ENCODE measurements at regions not wholly inside any gene's neighbourhood (a gene's known extent, or its start where the extent isn't known, plus 50 kb on each side); places are given as distances from the start of the nearest gene placed in this dataset.

DNA sequence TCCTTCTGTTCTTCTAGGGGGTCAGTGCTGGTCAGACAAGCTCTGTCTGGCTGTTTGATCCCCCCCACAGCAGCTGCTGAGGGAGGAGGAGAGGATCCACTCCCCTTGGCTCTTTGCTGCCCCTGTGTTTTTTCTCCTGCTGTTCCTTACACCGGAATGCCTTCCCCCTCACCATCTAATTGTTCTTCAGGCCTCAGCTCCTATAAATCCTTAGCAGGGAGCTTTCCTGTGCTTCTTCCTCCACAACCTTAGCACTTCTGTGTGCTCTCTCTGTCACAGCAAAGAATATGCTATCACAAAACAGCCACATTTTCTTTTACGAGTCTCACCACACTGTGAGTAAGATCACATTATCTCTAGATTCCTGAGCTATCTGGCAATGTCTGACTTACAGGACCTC is 196.6 kb downstream of the OTOR start:
- Mint-ChIP-seq H3K4me1 (no peaks in the 10 kb centered on the region), H3K9me3 (peaks cover 2% of the 10 kb centered on the region), H3K4me3 (no peak overlapping the region), H3K27me3 (no peaks in the 10 kb centered on the region), H3K27ac (no peak overlapping the region), H3K36me3 (no peaks in the 10 kb centered on the region)
- DNase-seq (ENCODE audit: low spot score in 2 of 2) (no peak), ATAC-seq (ENCODE audit: low read depth) (no peak)

DNA sequence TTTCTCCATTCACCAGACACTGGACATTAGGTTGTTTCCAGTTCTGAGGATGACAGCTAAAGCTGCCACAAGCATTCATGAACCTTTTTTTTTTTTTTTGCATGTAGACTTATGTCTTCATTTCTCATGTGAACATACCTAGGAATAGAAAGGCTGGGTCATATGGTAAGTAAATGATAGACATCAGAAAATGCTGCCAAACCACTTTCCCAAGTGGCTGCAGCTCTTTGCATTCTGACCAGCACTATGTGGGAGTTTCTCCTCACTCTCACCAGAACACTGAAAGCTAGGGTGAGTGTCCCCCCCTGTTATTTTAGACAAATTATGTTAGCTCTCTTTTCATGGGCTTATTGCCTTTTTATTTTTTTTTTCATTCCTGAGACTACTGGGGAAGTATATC is 197.5 kb downstream of the OTOR start:
- H3K9me3 Mint-ChIP-seq, result peaks cover 6% of the 10 kb centered on the region
- peaks cover under 1% of the 10 kb centered on the region for H3K36me3 Mint-ChIP-seq
- peaks cover under 1% of the 10 kb centered on the region for H3K27me3 Mint-ChIP-seq
- ATAC-seq (ENCODE audit: low read depth) (no peak), DNase-seq (ENCODE audit: low spot score in 2 of 2) (no peak)
- H3K4me3 Mint-ChIP-seq, result no peak overlapping the region
- no peaks in the 10 kb centered on the region for H3K4me1 Mint-ChIP-seq
- H3K27ac Mint-ChIP-seq, result no peak overlapping the region

DNA sequence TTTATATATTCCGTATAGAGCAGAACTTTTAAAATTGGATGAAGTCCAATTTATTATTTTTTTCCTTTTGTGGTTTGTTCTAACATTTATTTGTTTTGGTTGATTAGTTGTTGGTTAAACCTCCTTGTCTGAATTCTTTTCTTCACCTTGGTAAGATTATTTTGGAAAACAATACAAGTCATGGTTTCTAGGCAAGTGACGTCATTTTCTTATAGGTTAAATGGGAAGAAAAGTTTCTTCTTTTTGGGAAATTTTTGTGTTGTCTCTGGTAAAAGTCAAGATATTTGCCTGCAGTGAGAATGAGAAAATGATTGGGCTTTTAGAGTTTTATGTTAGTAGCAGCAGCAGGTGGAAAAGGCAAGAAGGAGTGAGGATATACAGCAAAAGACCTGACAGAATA is 197.9 kb downstream of the OTOR start:
- H3K4me3 Mint-ChIP-seq, result no peak overlapping the region
- no peak for DNase-seq (ENCODE audit: low spot score in 2 of 2)
- H3K9me3 Mint-ChIP-seq, result peaks cover 7% of the 10 kb centered on the region
- ATAC-seq (ENCODE audit: low read depth), result no peak
- H3K27me3 Mint-ChIP-seq, result peaks cover 2% of the 10 kb centered on the region
- H3K36me3 Mint-ChIP-seq, result peaks cover 2% of the 10 kb centered on the region
- no peak overlapping the region for H3K27ac Mint-ChIP-seq
- no peaks in the 10 kb centered on the region for H3K4me1 Mint-ChIP-seq

DNA sequence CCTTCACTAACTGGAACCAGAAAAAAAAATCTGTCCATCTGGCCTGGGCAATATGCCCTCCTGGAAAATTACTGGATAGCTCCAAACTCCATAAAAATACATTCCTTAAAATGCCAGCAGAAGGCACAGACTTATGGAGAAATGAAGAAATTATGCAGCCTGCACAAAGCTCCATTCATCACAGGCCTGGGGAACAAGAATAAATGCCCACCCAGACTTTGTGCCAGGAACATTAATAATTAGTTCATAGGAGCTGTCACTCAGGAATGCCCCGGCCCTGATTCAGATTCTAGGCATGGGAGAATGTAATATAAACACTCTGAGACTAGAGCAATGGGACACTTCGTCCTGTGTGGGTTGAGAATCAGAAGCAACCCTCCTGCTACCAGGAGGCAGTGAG is 199.3 kb downstream of the OTOR start:
- Mint-ChIP-seq H3K27ac (no peak overlapping the region), H3K9me3 (peaks cover 7% of the 10 kb centered on the region), H3K27me3 (peaks cover 2% of the 10 kb centered on the region), H3K36me3 (peaks cover 2% of the 10 kb centered on the region), H3K4me1 (no peaks in the 10 kb centered on the region), H3K4me3 (no peak overlapping the region)
- ATAC-seq (ENCODE audit: low read depth) (no peak), DNase-seq (ENCODE audit: low spot score in 2 of 2) (no peak)

DNA sequence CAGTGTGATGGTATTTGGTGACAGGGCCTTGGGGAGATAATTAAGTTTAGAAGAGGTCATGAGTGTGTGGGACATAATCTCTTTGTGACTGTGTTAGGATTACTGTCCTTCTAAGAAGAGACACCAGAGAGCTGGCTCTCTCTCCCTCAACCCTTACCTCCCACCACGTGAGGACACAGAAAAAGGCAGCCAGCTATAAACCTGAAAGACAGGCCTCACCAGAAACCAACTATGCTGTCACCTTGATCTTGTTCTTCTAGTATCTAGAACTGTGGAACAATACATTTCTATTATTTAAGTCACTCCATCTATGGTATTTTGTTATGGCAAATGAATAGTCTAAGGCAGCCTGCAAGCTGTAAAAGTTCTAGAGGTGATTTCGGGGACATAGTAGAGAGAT is 203.7 kb downstream of the OTOR start:
- no peak for DNase-seq (ENCODE audit: low spot score in 2 of 2)
- Mint-ChIP-seq H3K36me3 (peaks cover 2% of the 10 kb centered on the region), H3K4me1 (no peaks in the 10 kb centered on the region), H3K27me3 (peaks cover 2% of the 10 kb centered on the region), H3K27ac (no peak overlapping the region), H3K4me3 (no peak overlapping the region), H3K9me3 (peaks cover 5% of the 10 kb centered on the region)
- no peak for ATAC-seq (ENCODE audit: low read depth)

DNA sequence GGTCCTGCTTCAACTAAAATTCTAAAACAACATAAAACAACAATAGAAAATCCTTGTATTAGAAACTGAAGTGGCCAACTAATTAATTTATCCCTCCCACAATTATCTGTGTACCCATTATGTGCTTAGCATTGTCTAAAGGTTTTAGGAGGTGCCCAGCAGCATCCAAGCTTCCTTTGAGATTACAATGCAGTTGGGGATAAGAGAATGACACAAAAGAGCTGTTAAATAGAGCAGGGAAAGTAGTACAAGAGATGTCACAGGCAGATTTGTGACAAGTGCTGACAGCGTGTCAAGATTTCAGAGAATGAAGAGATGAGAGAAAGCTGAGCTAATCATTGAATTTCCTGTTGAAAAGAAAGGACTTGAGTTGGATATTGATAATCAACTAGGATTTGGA is 204.8 kb downstream of the OTOR start:
- Mint-ChIP-seq H3K36me3 (peaks cover 2% of the 10 kb centered on the region), H3K4me3 (no peak overlapping the region), H3K9me3 (peaks cover 5% of the 10 kb centered on the region), H3K27me3 (peaks cover 2% of the 10 kb centered on the region), H3K4me1 (no peaks in the 10 kb centered on the region), H3K27ac (no peak overlapping the region)
- DNase-seq (ENCODE audit: low spot score in 2 of 2) (no peak), ATAC-seq (ENCODE audit: low read depth) (no peak)

DNA sequence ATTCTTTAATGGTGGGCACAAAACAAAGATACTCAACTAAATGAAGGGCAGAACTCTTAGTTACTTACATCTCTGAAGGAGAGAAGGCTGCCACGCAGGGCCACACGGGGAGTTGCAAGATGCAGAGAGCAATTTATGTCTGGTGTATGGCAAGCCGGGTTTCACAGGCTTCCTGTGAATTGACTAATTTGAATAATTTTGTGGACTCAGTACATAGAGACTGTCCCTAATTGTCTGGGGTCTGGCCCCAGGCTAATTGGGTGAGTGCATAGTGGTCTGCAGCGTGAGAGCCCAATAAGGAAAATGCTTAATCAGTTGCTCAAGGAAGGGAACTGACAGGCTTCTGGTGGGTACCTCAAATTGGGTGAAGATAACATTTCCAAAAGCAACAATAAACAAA is 205.7 kb downstream of the OTOR start:
- Mint-ChIP-seq H3K4me1 (no peaks in the 10 kb centered on the region), H3K27ac (no peak overlapping the region), H3K36me3 (peaks cover 2% of the 10 kb centered on the region), H3K27me3 (peaks cover 2% of the 10 kb centered on the region), H3K4me3 (no peak overlapping the region), H3K9me3 (peaks cover 5% of the 10 kb centered on the region)
- no peak for ATAC-seq (ENCODE audit: low read depth)
- DNase-seq (ENCODE audit: low spot score in 2 of 2), result no peak

DNA sequence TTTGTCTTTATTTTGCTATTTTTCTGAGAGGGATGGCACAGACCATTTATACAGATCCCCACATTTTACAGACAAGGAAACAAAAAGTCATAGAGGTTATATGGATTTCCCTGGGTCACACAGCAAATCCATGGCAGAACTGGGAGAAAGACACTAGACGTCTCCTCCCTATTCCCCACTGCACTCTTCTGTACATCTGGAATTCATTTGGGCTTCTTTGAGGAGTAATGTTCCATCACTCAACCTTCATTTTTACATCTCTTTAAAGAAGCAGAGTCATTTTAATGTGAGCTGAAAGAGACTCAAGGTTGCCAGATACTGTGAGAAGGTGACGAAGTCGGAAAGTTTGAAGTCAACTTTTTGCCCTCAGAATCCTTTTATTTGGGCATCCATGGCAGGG is 207.3 kb downstream of the OTOR start:
- peaks cover 2% of the 10 kb centered on the region for H3K27me3 Mint-ChIP-seq
- no peaks in the 10 kb centered on the region for H3K4me1 Mint-ChIP-seq
- peaks cover 2% of the 10 kb centered on the region for H3K36me3 Mint-ChIP-seq
- peaks cover 7% of the 10 kb centered on the region for H3K9me3 Mint-ChIP-seq
- ATAC-seq (ENCODE audit: low read depth) (no peak), DNase-seq (ENCODE audit: low spot score in 2 of 2) (no peak)
- no peak overlapping the region for H3K27ac Mint-ChIP-seq
- no peak overlapping the region for H3K4me3 Mint-ChIP-seq

DNA sequence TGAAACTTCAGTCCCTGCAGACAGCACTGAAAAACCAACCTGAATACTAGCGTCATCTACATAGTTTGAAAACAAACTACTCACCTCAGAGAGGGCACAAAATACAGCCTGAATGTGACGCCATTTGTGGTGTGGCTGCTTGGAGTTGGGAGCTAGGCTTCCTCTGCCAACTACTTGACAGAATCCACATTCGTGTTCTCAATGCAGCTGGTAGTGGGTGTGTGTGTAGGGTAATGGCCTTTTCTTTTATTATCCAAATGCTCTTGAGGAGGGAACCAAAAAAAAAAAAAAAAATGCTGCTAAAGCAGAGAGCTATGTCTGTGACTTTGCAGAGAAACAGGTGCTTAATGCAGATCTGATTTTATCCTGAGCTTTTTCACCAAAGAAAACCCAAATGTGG is 207.8 kb downstream of the OTOR start:
- ATAC-seq (ENCODE audit: low read depth), result no peak
- no peak for DNase-seq (ENCODE audit: low spot score in 2 of 2)
- no peaks in the 10 kb centered on the region for H3K4me1 Mint-ChIP-seq
- no peaks in the 10 kb centered on the region for H3K36me3 Mint-ChIP-seq
- H3K27ac Mint-ChIP-seq, result no peak overlapping the region
- peaks cover 5% of the 10 kb centered on the region for H3K9me3 Mint-ChIP-seq
- H3K4me3 Mint-ChIP-seq, result no peak overlapping the region
- H3K27me3 Mint-ChIP-seq, result no peaks in the 10 kb centered on the region

DNA sequence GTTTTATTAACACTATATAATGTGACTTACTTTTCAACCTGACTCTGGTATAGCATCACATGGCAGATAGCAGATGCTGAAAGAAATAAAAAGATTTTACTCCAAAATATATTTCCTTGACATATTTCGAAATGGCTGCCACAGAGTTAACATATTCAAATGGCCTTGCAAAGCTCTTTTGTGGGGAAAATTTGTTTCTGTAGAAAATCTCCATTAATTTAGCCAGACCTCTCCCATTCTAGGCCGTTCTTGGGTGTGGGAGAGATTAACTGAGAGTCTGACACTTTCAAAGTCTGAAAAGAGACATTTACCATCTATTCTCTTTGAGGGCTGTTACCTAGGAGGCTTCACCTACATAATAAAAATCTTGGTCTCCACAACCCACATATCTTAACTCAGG is 217.2 kb downstream of the OTOR start:
- ATAC-seq (ENCODE audit: low read depth) (no peak), DNase-seq (ENCODE audit: low spot score in 2 of 2) (no peak)
- H3K9me3 Mint-ChIP-seq, result peaks cover 15% of the 10 kb centered on the region
- no peaks in the 10 kb centered on the region for H3K4me1 Mint-ChIP-seq
- no peak overlapping the region for H3K4me3 Mint-ChIP-seq
- no peaks in the 10 kb centered on the region for H3K36me3 Mint-ChIP-seq
- peaks cover 2% of the 10 kb centered on the region for H3K27me3 Mint-ChIP-seq
- no peak overlapping the region for H3K27ac Mint-ChIP-seq

DNA sequence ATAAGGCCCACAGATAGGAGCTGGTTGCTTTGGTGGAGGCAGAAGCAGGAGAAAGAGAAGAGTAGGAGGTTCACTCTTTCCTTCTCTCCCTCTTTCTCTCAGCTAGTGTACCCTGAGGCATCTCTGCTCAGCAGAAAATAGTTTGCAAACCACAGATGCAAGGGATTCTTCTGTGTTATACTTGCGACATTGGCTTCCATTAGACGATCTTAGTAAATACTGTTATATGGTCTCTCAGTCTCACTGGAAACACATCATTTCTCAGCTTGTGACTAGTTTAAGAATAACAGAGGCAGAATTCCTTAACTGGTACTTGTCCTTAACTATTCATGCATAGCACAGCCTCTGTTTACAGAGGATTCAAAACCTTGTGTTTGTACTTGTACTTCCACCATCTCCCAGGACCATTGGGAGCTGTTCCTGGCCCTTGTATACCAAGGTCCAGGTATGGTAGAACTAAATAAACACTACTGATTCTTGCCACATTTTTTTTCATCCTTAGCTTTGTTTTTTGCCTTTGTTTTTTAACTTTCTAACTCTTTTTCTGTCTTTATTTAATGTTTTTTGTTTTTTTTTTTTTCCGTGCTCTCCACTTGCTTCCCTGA is 218.2 kb downstream of the OTOR start:
- no peaks in the 10 kb centered on the region for H3K4me1 Mint-ChIP-seq
- DNase-seq (ENCODE audit: low spot score in 2 of 2) (no peak), ATAC-seq (ENCODE audit: low read depth) (no peak)

DNA sequence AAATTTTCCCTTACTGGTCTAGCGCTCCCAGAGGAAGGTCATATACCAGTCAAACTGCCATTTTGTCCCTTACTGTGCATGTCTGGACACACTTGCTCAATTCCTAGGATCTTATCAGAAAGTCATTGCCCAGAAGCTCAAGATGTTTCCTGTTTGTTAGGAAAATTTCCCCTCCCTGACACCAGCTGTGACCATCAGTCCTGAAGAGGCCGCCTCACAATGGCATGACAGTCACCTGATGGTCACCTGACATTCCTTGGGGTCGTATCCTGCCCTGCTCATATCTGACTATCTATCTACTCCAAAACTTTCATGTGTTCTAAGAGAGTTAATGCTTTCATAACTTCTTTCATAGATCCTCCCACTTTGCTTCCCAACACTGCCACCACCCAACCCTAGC is 219.9 kb downstream of the OTOR start:
- H3K36me3 Mint-ChIP-seq, result no peaks in the 10 kb centered on the region
- H3K9me3 Mint-ChIP-seq, result peaks cover 6% of the 10 kb centered on the region
- H3K4me3 Mint-ChIP-seq, result no peak overlapping the region
- H3K4me1 Mint-ChIP-seq, result no peaks in the 10 kb centered on the region
- DNase-seq (ENCODE audit: low spot score in 2 of 2), result no peak
- H3K27me3 Mint-ChIP-seq, result peaks cover 2% of the 10 kb centered on the region
- H3K27ac Mint-ChIP-seq, result no peak overlapping the region
- ATAC-seq (ENCODE audit: low read depth), result no peak

More for the DNA sequence above, 218.2 kb downstream of the OTOR start:
- Mint-ChIP-seq H3K27ac (no peak overlapping the region), H3K36me3 (no peaks in the 10 kb centered on the region), H3K9me3 (peaks cover 14% of the 10 kb centered on the region), H3K4me3 (no peak overlapping the region), H3K27me3 (peaks cover 2% of the 10 kb centered on the region)

DNA sequence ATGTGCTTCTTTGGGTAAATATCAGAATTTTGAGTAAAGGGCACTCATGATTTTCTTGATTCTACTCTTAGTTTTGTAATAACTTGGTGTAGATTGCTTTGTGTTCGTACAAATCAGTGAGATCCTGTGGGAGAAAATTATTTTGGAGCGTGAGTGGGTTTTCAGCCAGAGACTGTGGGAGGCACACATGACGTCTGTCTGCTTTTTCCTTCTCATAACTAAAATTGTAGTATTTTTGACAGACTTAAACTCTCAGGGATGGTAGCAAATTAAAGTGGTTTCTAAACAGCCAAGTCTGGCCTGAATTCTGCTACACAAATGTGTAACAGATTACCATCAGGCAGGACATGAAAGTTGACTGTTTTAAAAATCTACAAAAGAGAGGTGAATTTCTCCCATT is 222.6 kb downstream of the OTOR start:
- DNase-seq (ENCODE audit: low spot score in 2 of 2) (no peak), ATAC-seq (ENCODE audit: low read depth) (no peak)
- Mint-ChIP-seq H3K36me3 (no peaks in the 10 kb centered on the region), H3K27me3 (peaks cover 2% of the 10 kb centered on the region), H3K9me3 (peaks cover 6% of the 10 kb centered on the region), H3K4me1 (no peaks in the 10 kb centered on the region), H3K27ac (no peak overlapping the region), H3K4me3 (no peak overlapping the region)

DNA sequence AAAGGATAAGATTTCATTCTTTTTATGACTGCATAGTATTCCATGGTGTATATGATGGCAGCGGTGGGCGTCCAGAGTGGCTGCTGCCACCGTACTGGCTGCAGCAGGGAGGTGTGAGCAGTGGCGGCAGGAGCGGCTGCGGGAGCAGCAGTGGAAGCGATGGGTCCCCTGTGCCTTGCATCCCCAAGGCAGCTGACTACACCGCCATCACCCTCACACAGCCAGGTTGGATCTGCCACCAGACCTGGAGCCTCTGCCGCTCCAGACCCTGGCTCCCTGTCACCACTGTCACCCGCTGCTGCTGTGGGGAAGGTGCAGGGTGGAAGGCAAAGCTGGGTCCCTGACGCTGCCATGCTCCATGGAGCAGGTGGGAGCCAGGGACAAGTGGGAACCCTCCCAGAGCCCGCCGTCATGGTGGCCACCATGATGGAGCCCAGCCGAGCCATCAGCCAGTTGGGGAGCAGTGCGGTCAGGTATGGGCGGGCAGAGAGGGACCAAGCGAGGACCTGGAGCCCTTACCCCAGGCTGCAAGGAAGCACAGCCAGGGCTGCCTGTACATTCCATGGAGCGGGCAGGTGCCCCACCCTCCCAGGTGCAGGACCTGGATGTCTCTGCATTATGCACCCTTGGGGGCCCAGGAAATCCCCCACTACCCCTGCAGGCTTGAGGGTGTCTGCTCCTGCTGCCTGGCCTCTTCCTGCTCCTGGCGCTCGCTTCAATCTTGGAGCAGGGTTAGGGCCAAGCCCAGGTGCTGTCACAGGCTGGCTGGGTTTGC is 226.1 kb downstream of the OTOR start:
- H3K27ac Mint-ChIP-seq, result no peak overlapping the region
- DNase-seq (ENCODE audit: low spot score in 2 of 2), result no peak
- no peak overlapping the region for H3K4me3 Mint-ChIP-seq
- peaks cover 2% of the 10 kb centered on the region for H3K27me3 Mint-ChIP-seq
- H3K4me1 Mint-ChIP-seq, result no peaks in the 10 kb centered on the region
- H3K9me3 Mint-ChIP-seq, result peaks cover 2% of the 10 kb centered on the region
- no peak for ATAC-seq (ENCODE audit: low read depth)
- no peaks in the 10 kb centered on the region for H3K36me3 Mint-ChIP-seq

DNA sequence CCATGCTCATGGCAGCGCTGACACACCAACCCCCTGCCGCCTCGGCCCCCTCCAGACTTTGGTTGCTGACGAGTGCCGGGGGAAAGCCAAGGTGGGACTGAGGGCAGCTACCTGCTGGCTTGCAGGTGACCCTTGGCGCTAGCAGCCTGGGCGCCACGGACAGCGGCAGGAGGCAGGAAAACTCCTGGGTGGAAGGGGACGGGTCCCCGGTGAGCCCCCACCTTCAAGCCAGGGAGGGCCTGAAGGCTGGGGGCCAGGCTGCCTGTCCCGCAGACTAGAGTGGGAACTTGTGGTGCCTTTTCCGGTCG is 226.7 kb downstream of the OTOR start:
- DNase-seq (ENCODE audit: low spot score in 2 of 2), result no peak
- Mint-ChIP-seq H3K9me3 (peaks cover 1% of the 10 kb centered on the region), H3K27me3 (peaks cover 1% of the 10 kb centered on the region), H3K4me3 (no peak overlapping the region), H3K4me1 (no peaks in the 10 kb centered on the region), H3K36me3 (no peaks in the 10 kb centered on the region), H3K27ac (no peak overlapping the region)
- ATAC-seq (ENCODE audit: low read depth), result no peak
